ENCODE measurements at regions not wholly inside any gene's neighbourhood (a gene's known extent, or its start where the extent isn't known, plus 50 kb on each side); places are given as distances from the start of the nearest gene placed in this dataset.

DNA sequence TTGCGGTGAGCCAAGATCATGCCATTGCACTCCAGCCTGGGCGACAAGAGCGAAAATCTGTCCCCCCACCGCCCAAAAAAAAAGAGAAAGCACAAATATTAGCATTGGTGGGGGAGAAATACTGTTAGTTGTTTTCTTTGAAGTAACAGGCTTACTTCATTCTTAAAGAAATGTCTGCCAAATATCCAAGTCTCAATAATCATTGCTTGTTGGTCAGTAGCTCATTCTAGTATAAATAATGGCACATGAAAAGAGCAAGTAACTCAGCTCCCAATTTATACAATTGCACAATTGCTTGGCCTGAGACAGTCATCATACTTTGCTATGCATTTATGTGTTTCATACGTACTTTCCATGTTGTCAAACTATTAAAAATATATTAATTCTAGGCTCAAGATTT, 499.2 kb upstream of the PLXNA2 start:
- WGBS, 2 donors: 95 to 99% methylated on average over 5 of the region's 5 CpGs
- Histone ChIP-seq H3K9me3 (ENCODE audit: control insufficient read depth, low read length) (no peaks in the 10 kb centered on the region), H3K36me3 (ENCODE audit: control insufficient read depth in 1 of 2, insufficient read depth in 2 of 2, low read length in 1 of 2) (no peaks in the 10 kb centered on the region), H3K27me3 (ENCODE audit: control insufficient read depth in 1 of 2, insufficient read depth in 2 of 2, low read length in 1 of 2) (no peaks in the 10 kb centered on the region), H3K27ac (ENCODE audit: low read depth in 1 of 2, low read length in 2 of 2) (no peak overlapping the region), H3K4me3 (ENCODE audit: low read length in 2 of 2) (no peak overlapping the region), H3K4me1 (ENCODE audit: control insufficient read depth in 1 of 2, insufficient read depth in 2 of 2, low read length in 2 of 2) (no peaks in the 10 kb centered on the region)
- no peak for DNase-seq
- intact Hi-C loops (cut with DNase I): no loop called here
- ATAC-seq (ENCODE audit: low FRiP score): no peak

- no peaks in the 10 kb centered on the region for H3K9me3 ChIP-seq (ENCODE audit: control insufficient read depth, low read length)
- H3K4me3 ChIP-seq (ENCODE audit: low read length in 2 of 2): no peak overlapping the region
- WGBS, 2 donors: 6 to 9% methylated on average over 6 of the region's 6 CpGs
- no peaks in the 10 kb centered on the region for H3K4me1 ChIP-seq (ENCODE audit: control insufficient read depth in 1 of 2, insufficient read depth in 2 of 2, low read length in 2 of 2)
- H3K27me3 ChIP-seq (ENCODE audit: control insufficient read depth in 1 of 2, insufficient read depth in 2 of 2, low read length in 1 of 2): no peaks in the 10 kb centered on the region
- no peak for DNase-seq
- H3K36me3 ChIP-seq (ENCODE audit: control insufficient read depth in 1 of 2, insufficient read depth in 2 of 2, low read length in 1 of 2): no peaks in the 10 kb centered on the region
- H3K27ac ChIP-seq (ENCODE audit: low read depth in 1 of 2, low read length in 2 of 2): no peak overlapping the region
- intact Hi-C loops (cut with DNase I): no loop called here
- no peak for ATAC-seq (ENCODE audit: low FRiP score)
Measured at GRCh38 chr1:208747979-208748378, 503.8 kb upstream of the PLXNA2 start.

- Histone ChIP-seq H3K4me1 (ENCODE audit: control insufficient read depth in 1 of 2, insufficient read depth in 2 of 2, low read length in 2 of 2) (no peaks in the 10 kb centered on the region), H3K9me3 (ENCODE audit: control insufficient read depth, low read length) (no peaks in the 10 kb centered on the region), H3K4me3 (ENCODE audit: low read length in 2 of 2) (no peak overlapping the region), H3K27me3 (ENCODE audit: control insufficient read depth in 1 of 2, insufficient read depth in 2 of 2, low read length in 1 of 2) (no peaks in the 10 kb centered on the region), H3K27ac (ENCODE audit: low read depth in 1 of 2, low read length in 2 of 2) (no peak overlapping the region), H3K36me3 (ENCODE audit: control insufficient read depth in 1 of 2, insufficient read depth in 2 of 2, low read length in 1 of 2) (no peaks in the 10 kb centered on the region)
- ATAC-seq (ENCODE audit: low FRiP score) (no peak), DNase-seq (no peak)
- intact Hi-C loops (cut with DNase I): no loop called here
- WGBS, 2 donors: 80 to 81% methylated on average over 6 of the region's 6 CpGs
Measured at GRCh38 chr1:208748387-208749165, 504.4 kb upstream of the PLXNA2 start.

DNA sequence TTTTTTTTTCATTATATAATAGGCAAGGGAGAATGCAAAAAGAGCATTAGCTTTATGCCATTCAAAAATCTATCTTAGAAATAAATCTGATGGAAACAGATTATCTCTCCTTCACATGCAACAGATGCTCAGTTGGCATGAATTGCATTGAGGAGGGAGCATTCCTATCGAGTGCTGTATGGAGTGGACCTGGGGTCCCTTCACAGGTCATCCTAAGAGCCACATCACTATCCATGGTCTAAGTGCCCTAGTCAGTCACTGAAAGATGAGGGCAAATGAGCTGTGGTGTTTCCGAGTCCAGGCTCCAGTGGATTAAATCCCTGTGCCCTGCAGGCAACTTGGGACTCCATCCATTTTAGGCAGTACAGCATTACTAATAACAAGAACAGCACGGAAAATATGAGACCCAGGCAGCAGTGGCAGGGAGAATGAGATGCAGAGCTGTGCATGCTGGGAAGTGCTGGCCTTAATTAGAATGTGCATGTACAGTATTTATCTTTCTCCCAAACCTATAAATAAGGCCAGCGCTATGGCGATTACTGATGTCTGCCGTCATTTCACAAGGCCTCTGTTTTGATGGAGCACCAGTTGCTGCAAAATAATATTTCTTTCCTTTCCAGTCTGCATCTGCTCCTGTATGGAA, 512.3 kb upstream of the PLXNA2 start:
- Histone ChIP-seq H3K4me1 (ENCODE audit: control insufficient read depth in 1 of 2, insufficient read depth in 2 of 2, low read length in 2 of 2) (peaks cover 0 to 2% of the 10 kb centered on the region in 2 donors), H3K4me3 (ENCODE audit: low read length in 2 of 2) (no peak overlapping the region), H3K9me3 (ENCODE audit: control insufficient read depth, low read length) (no peaks in the 10 kb centered on the region), H3K36me3 (ENCODE audit: control insufficient read depth in 1 of 2, insufficient read depth in 2 of 2, low read length in 1 of 2) (no peaks in the 10 kb centered on the region), H3K27ac (ENCODE audit: low read depth in 1 of 2, low read length in 2 of 2) (no peak overlapping the region), H3K27me3 (ENCODE audit: control insufficient read depth in 1 of 2, insufficient read depth in 2 of 2, low read length in 1 of 2) (peaks cover 0 to 1% of the 10 kb centered on the region in 2 donors)
- DNase-seq (no peak), ATAC-seq (ENCODE audit: low FRiP score) (no peak)
- WGBS, 2 donors: 49 to 57% methylated on average over 6 of the region's 6 CpGs
- intact Hi-C loops (cut with DNase I): no loop called here

DNA sequence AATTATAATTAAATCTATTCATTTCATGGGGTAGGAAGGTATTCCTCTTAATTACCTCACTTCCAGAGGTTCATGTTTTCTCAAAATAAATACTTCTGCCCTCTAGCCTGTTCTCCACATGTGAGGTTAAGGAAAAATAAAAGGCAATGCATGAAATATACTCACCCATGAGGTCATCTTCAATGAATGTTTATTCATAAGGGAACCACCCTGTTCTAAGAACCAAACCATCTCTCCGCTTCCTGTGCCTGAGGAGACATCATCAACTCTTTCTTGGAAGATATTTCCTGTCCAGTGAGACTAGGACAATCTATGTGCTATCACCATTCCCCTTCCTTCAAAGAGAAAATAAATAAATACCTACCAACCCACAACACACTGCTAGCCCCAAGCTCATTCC, 513.7 kb upstream of the PLXNA2 start:
- H3K36me3 ChIP-seq (ENCODE audit: control insufficient read depth in 1 of 2, insufficient read depth in 2 of 2, low read length in 1 of 2): no peaks in the 10 kb centered on the region
- intact Hi-C loops (cut with DNase I): no loop called here
- H3K27ac ChIP-seq (ENCODE audit: low read depth in 1 of 2, low read length in 2 of 2): no peak overlapping the region
- H3K4me1 ChIP-seq (ENCODE audit: control insufficient read depth in 1 of 2, insufficient read depth in 2 of 2, low read length in 2 of 2): peaks cover 0 to 2% of the 10 kb centered on the region in 2 donors
- 92 to 99% methylated on average over 1 of the region's 1 CpG for WGBS, 2 donors
- ATAC-seq (ENCODE audit: low FRiP score): no peak
- DNase-seq: no peak
- H3K9me3 ChIP-seq (ENCODE audit: control insufficient read depth, low read length): no peaks in the 10 kb centered on the region
- no peak overlapping the region for H3K4me3 ChIP-seq (ENCODE audit: low read length in 2 of 2)
- peaks cover 0 to 1% of the 10 kb centered on the region in 2 donors for H3K27me3 ChIP-seq (ENCODE audit: control insufficient read depth in 1 of 2, insufficient read depth in 2 of 2, low read length in 1 of 2)

GRCh38 chr1:208759255-208759654, 515.1 kb upstream of the PLXNA2 start:
- Histone ChIP-seq H3K4me1 (ENCODE audit: control insufficient read depth in 1 of 2, insufficient read depth in 2 of 2, low read length in 2 of 2) (peaks cover 0 to 2% of the 10 kb centered on the region in 2 donors), H3K27me3 (ENCODE audit: control insufficient read depth in 1 of 2, insufficient read depth in 2 of 2, low read length in 1 of 2) (peaks cover 0 to 1% of the 10 kb centered on the region in 2 donors), H3K4me3 (ENCODE audit: low read length in 2 of 2) (no peak overlapping the region), H3K9me3 (ENCODE audit: control insufficient read depth, low read length) (no peaks in the 10 kb centered on the region), H3K27ac (ENCODE audit: low read depth in 1 of 2, low read length in 2 of 2) (no peak overlapping the region), H3K36me3 (ENCODE audit: control insufficient read depth in 1 of 2, insufficient read depth in 2 of 2, low read length in 1 of 2) (no peaks in the 10 kb centered on the region)
- ATAC-seq (ENCODE audit: low FRiP score) (no peak), DNase-seq (no peak)
- intact Hi-C loops (cut with DNase I): no loop called here

DNA sequence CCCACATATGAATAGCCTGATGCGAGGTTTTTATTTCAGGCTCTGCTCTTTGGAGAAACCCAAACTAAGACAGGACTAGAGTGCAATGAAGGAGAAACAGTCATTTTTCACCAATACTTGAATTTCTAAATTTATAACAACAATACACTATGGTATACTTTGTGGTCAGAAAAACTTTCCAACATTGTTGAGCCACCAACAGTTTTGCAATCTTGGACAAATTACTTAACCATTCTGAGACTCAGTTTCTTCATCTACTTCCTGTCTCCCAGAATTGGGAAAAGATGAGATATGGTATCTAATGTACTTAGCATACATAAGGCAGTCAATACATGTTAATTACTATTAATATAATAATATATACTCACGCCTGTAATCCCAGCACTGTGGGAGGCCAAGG, 519.8 kb upstream of the PLXNA2 start:
- intact Hi-C loops (cut with DNase I): no loop called here
- Histone ChIP-seq H3K27ac (ENCODE audit: low read depth in 1 of 2, low read length in 2 of 2) (no peak overlapping the region), H3K36me3 (ENCODE audit: control insufficient read depth in 1 of 2, insufficient read depth in 2 of 2, low read length in 1 of 2) (no peaks in the 10 kb centered on the region), H3K4me1 (ENCODE audit: control insufficient read depth in 1 of 2, insufficient read depth in 2 of 2, low read length in 2 of 2) (peaks cover 0 to 2% of the 10 kb centered on the region in 2 donors), H3K4me3 (ENCODE audit: low read length in 2 of 2) (no peak overlapping the region), H3K27me3 (ENCODE audit: control insufficient read depth in 1 of 2, insufficient read depth in 2 of 2, low read length in 1 of 2) (peaks cover 0 to 1% of the 10 kb centered on the region in 2 donors), H3K9me3 (ENCODE audit: control insufficient read depth, low read length) (no peaks in the 10 kb centered on the region)
- no peak for DNase-seq
- WGBS, 2 donors: 96 to 97% methylated on average over 2 of the region's 2 CpGs
- no peak for ATAC-seq (ENCODE audit: low FRiP score)

GRCh38 chr1:208766832-208767231, 522.6 kb upstream of the PLXNA2 start:
- H3K36me3 ChIP-seq (ENCODE audit: control insufficient read depth in 1 of 2, insufficient read depth in 2 of 2, low read length in 1 of 2): no peaks in the 10 kb centered on the region
- DNase-seq: no peak
- H3K4me3 ChIP-seq (ENCODE audit: low read length in 2 of 2): no peak overlapping the region
- H3K27ac ChIP-seq (ENCODE audit: low read depth in 1 of 2, low read length in 2 of 2): no peak overlapping the region
- intact Hi-C loops (cut with DNase I): no loop called here
- no peaks in the 10 kb centered on the region for H3K4me1 ChIP-seq (ENCODE audit: control insufficient read depth in 1 of 2, insufficient read depth in 2 of 2, low read length in 2 of 2)
- no peaks in the 10 kb centered on the region for H3K9me3 ChIP-seq (ENCODE audit: control insufficient read depth, low read length)
- 86 to 92% methylated on average over 4 of the region's 4 CpGs for WGBS, 2 donors
- no peaks in the 10 kb centered on the region for H3K27me3 ChIP-seq (ENCODE audit: control insufficient read depth in 1 of 2, insufficient read depth in 2 of 2, low read length in 1 of 2)
- ATAC-seq (ENCODE audit: low FRiP score): no peak

DNA sequence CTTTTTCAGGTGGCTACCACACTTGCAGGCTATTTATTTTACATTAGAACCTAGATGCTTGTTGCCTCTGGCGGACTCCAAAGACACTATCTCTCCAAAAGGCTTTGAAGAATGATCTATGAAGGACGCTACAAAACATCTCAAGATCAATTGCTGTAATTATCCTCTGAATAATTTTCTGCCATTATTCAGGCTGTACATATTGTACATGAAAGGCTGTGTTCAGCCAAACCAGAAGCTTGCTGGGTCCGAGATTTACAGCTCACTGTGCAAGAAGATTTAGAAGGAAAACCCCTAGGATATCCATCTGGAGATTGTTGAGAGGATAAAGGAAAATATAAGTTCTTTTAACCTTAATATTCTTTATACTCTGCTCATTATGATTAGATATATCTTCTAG, 523.6 kb upstream of the PLXNA2 start:
- 73 to 74% methylated on average over 3 of the region's 3 CpGs for WGBS, 2 donors
- no peaks in the 10 kb centered on the region for H3K27me3 ChIP-seq (ENCODE audit: control insufficient read depth in 1 of 2, insufficient read depth in 2 of 2, low read length in 1 of 2)
- intact Hi-C loops (cut with DNase I): no loop called here
- no peaks in the 10 kb centered on the region for H3K4me1 ChIP-seq (ENCODE audit: control insufficient read depth in 1 of 2, insufficient read depth in 2 of 2, low read length in 2 of 2)
- DNase-seq (no peak), ATAC-seq (ENCODE audit: low FRiP score) (no peak)
- no peaks in the 10 kb centered on the region for H3K9me3 ChIP-seq (ENCODE audit: control insufficient read depth, low read length)
- H3K36me3 ChIP-seq (ENCODE audit: control insufficient read depth in 1 of 2, insufficient read depth in 2 of 2, low read length in 1 of 2): no peaks in the 10 kb centered on the region
- H3K27ac ChIP-seq (ENCODE audit: low read depth in 1 of 2, low read length in 2 of 2): no peak overlapping the region
- H3K4me3 ChIP-seq (ENCODE audit: low read length in 2 of 2): no peak overlapping the region
